ENCODE measurements at regions not wholly inside any gene's neighbourhood (a gene's known extent, or its start where the extent isn't known, plus 50 kb on each side); places are given as distances from the start of the nearest gene placed in this dataset.

DNA sequence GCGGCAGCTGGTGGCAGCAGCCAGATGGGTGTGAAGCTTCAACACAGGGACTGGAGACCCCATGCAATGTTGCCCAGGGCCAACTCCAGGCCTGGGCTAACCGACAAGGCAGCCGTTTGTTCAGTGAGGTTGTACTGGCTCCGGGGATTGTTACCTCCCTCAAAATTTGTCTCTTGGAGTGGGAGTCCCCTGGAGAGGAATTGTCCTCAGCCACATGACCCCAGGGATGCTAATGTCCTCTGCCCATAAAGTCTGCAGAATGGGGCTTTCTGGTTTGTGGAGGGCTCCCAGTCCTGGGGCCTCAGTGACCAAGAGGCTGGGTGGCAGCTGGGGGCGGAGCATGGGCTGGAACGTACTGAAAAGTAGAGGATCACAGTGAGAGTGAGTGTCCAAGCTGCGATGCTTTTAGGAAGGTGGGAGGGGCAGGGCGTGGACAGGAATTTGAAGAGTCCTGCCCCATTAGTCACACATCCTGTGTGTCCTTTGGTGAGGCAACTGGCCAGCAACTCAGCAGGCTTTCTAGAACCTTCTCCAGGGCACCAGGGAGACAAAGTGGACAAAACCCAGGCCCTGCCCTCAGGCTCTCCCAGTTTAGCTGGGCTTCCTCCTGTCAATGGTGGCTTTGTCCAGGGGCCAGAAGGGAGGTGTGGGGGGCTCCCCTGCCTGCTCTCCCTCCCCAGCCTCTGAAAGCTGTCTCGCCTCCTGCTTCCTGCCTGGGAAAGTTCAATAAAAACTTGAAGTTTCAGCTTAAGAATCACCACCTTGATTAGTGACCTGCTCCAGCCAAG, 114.0 kb downstream of the NSG2 start:
- DNase-seq (ENCODE audit: low spot score) = peak; percentile 98

DNA sequence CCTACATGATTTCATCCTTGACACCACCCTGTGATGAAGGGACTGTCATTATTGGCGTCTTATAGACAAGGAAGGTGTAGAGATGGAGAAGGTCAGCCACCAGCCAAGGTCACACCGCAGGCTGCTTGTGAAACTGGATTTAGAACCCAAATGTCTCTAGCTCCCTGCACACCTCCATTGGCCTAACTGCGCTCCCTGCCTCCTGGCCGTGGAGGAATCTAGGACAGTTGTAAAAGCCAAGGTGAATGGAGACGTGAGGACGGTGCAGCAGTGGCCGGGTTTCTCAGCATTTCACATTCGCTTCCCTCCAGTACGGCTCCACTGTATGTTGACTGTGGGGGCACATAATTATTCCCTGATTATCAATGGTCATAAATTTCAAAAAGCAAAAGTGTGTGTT, 119.9 kb downstream of the NSG2 start:
- no peak for DNase-seq (ENCODE audit: low spot score)

DNA sequence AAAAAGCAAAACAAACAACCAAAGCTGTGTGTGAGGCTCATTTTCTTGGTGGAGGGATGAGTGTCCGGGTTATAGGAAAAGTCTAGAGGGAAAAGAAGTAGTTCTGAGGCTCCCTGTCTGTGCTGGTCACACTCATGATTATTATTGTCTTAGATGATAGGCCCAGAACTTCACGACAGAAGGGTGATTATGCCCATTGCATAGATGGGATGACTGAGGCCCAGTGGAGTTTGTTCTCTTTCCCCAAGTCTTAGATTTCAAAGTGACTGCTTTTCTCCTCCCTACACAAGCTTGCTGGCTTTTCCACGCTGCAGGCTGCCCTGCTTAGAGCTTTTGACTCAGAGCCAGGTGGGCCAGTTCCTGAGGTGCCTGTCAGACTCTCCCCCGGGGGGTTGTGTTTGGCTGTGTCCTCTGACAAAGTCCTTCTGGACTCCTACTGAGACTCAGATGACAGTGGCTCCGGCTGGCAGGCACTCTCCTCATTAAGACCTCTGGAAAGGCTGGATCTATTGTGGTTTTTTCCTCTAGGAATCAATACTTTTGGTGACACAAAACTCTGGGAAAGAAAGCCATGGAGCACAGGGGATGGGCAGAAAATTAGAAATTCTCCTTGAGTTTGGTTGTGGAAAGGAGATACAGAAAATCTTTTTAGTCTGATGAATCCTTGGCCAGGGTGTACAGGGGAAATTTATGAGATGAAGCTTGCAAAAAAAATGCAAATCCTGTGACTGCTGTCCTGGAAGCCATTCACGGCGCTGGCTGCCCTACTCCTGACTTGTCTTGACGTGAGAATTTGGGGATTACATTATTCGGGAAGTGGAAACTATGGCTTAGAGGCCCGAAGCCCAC, 120.9 kb downstream of the NSG2 start:
- DNase-seq (ENCODE audit: low spot score) = no peak

DNA sequence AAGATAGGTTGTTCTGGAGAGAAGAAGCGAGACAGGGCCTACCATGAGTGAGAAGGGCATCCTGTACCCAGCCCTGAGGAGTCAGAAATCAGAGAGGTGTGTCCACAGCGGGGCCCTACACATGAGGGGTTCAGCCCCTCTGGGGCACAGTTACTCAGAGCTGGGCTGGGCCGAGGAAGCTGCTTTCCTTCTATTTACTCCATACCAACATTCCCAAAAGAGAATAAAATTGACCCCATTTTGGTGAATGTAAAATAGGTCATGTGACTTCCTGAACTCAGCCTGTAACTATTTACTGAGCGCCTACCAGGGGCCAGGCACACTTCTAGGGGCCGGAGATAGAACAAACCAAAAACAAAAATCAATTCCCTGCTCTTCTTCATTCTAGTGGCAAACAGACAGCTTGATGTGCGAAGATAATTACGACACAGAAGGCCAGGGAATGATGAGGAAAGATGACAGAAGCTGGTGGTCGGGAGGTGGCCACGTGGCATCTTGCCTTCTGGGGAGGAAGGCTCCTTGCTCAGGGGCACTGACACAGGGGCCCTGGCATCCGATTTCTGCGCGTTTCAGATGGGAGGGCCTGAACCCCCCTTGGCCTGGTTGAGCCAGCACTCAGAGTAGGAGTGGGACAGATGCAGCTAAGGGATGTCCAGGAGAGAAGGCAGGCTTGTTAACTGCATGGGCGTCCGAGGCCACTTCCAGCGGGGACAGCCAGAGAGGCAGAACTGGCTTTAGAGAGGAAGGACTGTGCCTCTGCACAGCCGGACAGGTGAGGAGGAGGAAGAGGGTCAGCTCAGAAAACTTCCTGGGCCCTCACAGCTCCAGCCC, 121.8 kb downstream of the NSG2 start:
- DNase-seq (ENCODE audit: low spot score) = no peak

DNA sequence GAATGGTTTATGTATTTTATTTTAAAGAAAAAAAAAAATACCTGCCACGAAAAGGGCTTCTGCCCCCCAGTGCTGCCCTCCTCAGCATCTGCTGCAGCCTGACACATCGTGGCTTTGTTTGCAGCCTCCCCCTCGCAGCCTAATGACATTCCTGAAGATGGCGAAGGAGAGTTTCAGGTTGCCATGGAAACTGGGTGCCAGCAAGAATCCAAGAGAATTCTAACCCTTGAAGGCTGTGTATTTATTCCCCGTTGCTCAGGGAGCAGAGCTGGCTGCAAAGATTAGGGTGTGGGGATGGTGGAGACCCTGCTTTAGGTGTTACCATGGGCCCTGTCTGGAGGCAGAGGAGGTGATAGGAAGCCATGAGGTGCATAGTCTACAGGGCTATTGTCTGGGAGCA, 126.6 kb downstream of the NSG2 start:
- DNase-seq (ENCODE audit: low spot score) = no peak

DNA sequence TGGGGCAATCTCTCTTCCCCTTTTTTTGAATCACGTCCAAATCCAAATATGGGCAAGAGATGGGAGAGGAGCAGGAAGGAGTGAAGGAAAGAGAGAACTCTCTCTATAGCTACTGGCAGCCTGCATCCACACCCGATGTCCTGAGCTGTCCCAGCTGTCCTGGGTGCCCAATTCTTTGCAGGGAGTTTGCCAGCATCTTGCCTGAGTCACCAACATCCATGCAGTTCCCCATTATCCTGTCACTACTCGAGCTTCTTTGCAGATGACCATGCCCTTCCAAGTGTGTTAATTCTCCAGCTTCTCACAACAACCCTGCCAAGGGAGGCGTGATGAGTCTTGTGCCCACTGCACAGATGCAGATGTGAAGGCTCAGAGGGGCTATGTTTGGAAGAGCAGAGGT, 127.1 kb downstream of the NSG2 start:
- DNase-seq (ENCODE audit: low spot score) = no peak

DNA sequence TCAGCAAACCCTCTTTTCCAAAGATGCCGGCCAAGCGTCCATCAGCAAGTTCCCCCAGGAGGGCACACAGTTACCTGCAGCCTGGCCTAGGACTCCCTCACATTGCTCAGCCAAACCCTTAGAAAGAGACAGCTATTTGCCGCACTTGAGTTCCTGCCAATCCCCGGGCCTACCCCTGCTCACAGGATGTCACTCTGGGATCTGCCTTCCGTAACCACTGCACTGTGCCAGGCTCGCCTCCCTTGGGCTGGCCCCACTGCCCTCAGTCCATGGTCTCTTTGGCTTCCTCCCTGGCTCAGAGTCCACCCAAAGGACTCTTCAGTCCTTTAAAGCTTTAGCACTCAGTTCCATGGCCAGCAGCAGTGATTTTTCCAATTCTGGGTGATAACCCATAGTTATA, 128.3 kb downstream of the NSG2 start:
- no peak for DNase-seq (ENCODE audit: low spot score)

DNA sequence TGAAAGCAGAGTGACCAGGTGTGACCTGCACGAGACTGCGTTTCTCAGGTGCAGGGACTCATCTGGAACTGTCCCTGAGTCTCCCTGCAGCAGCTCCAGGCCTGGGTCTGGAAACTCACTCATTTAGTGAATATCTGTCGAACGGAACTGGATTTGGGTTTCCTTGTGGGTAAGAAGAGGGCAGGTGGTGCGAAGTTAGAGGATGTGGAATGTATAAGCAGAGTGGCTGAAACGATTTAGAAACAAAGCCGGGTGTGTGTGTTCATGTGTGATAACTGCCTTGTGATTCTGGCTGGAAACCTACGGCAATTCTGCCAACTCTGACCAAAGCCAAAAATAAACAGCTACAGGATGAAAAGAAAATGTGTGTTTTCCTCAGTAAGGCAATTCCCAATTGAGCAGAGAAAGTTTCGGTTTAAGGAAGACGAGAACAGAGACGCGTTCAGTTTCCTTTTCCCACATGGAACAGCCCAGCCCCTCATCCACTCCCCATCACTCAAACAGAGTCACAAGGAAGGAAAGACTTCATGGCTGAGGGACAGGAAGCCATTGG, 130.3 kb downstream of the NSG2 start:
- DNase-seq (ENCODE audit: low spot score) = no peak

DNA sequence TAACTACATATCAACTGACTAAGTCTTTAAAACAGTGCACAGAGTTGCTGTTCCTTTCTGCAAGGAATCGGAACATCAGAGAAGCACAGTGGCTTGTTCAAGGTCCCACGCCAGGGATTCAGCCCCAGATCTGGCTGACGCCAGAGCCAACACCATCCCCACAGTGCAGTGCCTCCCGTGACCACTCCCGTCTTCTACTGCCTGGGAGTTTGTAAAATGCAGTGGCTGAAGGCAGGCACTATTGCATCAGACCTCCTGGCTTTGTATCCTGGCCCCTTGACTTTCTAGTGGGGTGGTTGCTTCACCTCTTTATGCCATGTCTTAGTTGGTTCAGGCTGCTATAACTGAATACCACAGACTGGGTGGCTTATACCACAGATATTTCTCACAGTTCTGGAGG, 131.0 kb downstream of the NSG2 start:
- DNase-seq (ENCODE audit: low spot score) = no peak

DNA sequence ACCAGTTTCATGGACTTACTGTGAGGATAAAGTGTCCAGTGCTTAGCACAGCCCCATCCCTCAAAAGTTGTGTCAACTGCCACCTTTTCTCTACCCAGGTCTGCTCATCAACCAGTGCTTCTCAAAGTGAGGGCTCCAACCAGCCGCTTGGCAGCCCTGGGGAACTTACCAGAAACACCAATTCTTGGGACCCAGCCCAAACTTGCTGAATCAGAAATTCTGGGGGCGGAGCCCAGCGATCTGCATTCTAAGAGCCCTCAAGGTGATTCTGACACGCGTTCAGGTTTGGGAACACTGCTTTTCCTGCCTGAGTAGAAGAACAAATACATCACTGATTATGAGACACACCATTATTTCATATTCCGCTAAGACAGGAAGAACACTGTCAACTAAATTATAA, 132.0 kb downstream of the NSG2 start:
- no peak for DNase-seq (ENCODE audit: low spot score)

DNA sequence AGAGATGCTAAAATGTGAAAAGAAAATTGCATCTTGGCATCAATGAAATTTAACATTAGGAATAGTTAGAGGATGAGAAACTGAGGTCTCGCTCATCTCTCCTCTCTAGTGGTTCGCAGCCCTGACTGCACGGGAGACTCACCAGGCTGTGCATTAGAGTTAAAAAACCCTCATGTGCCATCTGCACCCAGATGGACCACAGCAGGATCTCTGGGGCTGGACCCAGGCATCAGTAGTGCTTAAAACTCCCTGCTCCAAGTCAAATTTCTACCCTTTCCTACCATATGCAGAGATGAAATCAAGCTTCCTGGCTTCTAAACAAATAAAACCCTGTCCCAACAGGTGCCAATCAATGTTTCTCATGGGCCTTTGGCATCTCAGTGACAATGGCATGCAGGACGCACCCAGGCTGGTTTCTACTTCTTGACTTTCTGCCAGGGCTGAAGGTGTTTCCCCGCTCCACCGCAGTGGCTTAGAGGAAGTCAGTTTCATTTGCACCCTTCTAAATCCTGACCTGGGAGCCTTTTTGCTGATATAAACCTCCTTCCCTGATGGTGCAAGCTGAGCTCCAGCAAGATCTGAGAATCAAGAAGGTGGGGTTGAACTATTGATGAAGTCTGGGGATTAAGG, 132.6 kb downstream of the NSG2 start:
- no peak for DNase-seq (ENCODE audit: low spot score)

DNA sequence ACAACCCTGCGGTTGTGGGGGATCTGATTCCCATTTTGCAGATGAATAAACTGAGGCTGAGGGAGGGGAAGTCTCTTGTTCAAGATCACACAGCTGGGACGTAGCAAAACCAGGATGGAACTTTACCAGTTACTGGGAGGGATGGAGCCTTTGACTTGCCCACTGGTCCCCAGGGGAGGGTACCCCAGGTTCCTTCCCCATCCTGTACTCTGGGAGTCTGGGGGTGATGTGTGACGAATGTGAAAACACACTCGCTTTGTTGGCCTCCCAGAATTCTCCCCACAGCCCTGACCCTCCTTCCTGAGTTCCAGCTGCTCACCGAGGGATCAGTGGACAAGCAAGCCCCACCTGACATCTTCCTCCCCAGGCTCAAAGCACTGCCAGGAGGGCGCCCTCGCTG, 135.1 kb downstream of the NSG2 start:
- DNase-seq (ENCODE audit: low spot score) = no peak

DNA sequence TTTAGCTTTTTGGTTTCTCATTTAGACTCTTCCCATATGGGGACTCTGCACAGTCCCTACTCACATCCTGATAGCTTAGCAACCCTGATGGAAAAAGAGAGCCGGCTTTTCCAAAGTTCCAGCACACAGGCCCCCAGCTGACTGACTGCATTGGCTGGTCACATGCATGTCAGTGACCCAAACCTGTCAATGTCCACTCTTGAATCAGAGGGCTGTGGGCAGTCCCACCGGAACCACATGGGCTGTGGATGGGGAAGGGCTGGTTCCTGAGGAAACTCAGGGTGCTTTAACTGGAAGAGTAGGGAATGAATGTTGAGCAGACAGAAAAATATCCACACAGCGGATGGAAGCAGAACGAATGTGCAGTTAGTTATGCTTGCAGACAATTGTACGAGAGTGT, 136.6 kb downstream of the NSG2 start:
- no peak for DNase-seq (ENCODE audit: low spot score)

DNA sequence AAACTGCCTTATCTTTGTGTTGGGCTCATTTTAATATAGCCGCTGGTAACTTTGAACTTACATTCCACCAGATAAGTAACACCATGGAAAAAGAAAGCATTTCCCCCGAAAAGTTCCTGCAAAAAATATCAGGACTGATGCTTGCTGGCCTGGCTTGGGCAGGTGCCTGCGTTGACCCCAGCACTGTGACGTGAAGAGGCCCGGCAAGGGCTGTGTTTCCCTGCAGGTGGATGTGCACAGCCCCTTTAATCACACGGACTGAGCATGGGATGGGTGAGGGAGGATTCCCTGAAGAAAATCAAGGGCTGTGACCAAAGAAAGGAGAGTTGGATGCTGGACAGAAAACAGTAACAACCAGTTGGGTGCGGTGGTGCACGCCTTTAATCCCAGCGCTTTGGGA, 138.2 kb downstream of the NSG2 start:
- no peak for DNase-seq (ENCODE audit: low spot score)

DNA sequence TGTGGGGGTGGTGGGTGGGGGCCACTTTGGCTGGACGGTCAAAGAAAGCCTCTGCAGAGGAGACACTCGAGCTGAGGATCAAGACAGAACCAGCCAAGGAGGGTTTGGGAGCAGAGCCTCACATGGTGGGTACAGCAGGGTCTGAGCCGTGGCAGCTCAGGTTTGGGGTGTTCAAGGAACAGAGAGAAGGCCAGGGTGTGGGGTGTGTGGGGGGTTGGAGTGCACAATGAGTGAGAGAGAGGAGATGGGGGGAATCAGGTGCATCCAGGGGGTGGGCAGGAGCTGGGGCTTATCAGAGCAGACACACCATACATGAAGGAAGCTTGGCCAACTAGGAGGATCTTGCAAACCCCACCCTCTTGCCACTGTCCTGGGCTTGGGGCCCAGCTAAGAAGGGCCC, 140.0 kb downstream of the NSG2 start:
- no peak for DNase-seq (ENCODE audit: low spot score)

DNA sequence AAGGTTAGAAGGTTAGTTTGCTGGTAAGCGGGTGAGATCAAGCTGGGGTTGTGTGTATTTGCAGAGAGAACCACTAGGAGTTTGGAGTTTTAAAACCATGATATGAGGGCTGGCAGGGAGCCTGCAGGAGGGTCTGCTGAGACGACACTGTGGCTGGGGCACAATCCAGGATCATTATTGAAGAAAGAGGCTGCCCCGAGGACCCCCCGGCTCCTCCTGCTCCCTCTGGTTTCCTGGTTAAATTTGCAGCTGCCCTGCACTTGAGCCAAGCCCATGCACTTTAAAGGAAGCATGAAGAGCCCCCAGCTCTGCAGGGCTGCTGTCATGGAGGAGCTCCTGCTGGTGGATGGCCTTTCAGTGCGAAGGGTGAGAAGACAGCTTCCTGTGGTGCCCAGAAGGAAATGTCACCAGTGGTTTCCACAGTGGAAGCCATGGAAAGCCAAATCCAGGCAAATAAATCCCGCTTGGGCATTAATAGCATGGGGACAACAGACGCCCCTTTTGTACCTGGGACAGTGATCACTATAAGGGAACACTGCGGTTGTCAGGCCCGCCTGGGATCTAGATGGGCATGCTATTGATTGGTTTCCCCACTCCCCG, 140.7 kb downstream of the NSG2 start:
- DNase-seq (ENCODE audit: low spot score) = no peak

DNA sequence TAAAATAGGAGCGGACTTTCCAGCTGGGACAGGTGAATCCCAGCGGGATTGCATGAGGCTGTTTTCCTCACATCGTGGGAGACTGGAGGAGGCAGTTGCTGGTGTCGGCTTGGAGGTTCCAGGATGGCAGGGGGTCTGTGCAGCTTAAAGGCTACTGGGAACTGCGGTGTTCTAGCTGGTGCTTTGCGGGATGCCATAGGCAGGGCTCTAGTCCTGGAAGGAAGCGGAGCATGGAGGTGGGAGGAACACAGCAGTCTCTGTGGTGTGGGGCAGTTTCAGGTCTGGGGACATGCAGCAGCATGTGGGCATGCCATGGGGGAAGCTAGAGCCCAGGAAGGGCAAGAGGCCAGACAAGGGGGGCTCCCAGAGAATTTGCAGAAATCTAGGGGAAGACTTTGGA, 141.5 kb downstream of the NSG2 start:
- no peak for DNase-seq (ENCODE audit: low spot score)

DNA sequence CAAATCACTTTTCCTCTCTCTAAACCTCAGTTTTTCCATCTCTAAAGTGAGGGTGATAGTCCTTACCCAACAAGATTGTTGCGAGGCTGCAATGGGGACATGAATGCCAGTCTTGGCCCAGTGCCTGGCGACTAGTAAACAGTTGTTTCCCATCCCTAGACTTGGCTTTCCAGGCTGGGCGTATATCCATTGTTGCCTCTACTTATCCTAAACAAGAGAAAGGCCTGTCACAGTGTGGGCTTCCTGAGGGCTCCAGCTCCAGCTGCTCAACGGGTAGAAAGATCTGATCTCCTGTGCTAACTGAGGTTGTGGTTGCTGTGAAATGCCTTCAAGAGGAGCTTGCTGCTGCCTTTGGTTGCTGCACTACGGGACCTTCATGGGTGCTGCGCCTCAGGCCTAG, 142.0 kb downstream of the NSG2 start:
- no peak for DNase-seq (ENCODE audit: low spot score)

DNA sequence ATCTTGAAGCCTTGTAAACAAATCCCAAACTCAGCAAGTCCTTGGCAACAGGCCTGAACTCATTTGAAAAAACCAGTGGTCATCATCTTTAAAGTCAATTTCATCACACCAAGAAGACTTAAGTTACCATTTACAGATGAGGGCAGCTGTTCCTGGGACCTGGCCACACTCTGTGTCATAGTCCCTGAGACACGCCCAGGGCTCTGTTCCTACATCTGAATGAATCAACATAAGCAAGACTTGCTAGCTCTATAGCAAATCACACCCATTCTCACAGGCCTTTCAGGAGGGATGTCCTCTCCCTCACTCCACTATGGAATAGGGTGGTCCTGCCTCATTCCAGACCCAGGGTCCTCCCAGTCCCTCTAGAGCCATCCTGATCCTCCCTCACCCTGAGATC, 142.8 kb downstream of the NSG2 start:
- peak; percentile 26 for DNase-seq (ENCODE audit: low spot score)

DNA sequence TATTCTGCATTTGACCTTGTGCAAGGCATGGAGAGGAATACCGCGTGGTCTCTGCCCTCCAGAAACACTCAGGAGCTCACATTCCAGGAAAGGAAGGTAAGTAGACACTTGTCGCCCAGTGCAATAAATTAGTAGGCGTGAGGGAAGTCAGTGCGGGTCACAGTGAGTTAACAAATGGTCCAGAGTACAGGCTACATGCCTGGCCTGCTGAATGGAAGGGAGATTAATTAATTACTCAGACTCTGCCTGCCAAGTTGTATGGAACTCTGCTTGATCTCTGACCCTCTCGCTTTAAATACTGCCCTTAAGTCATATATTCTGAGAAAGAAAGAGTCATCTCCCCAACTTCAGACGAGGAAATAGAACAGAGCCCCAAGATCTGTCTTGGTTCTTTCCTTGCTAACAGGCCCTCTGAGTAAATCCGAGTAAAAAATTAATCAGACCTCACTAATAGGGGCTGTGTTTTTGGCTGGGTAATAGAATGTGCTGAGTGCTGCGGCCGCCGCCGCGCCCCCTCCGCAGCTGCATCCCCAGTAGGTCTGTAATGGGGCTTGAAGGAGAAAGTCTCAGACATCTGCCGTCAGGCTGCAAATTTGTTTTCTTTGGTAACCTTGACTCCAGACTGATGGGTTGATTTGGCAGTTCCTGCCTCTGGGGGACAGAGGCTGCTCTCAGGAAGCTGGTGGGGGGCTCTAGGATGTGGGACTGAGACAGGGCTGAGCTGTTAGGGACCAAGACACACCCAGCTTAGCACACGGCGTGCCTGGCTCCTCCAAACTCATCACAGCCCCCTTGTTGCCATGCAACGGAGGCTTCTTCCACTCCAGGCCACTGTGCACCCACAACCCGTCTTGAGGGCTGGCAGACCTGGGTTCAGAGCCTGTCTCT, 144.4 kb downstream of the NSG2 start:
- no peak for DNase-seq (ENCODE audit: low spot score)
